Keratinocyte (primary cell): ENCODE measurements at regions not wholly inside any gene's neighbourhood (a gene's known extent, or its start where the extent isn't known, plus 50 kb on each side); places are given as distances from the start of the nearest gene placed in this dataset.

ENCODE experiments used
- DNase-seq: peaks from one replicate; pipeline ENCODE4 v3.0.0-alpha.2; 2011; ENCODE audit warnings: low read depth, missing footprints, low spot score
- FAIRE-seq: peaks from 2 replicates; lab custom pipeline; 2011; peaks lifted over from hg19 to GRCh38; lab: Jason Lieb, UNC
- H2AFZ ChIP-seq: 2 replicates; pipeline ENCODE4 v1.6.0; 2012; ENCODE audit warnings: low read length, control low read depth, inconsistent platforms; ENCODE audit not compliant: control insufficient read depth
- H3K27ac ChIP-seq: 2 replicates; pipeline ENCODE4 v1.5.1; 2011; ENCODE audit warnings: low read length; ENCODE audit not compliant: control insufficient read depth, insufficient read depth
- H3K27me3 ChIP-seq: 3 replicates; pipeline ENCODE4 v1.6.0; 2011; ENCODE audit warnings: low read length; ENCODE audit not compliant: control insufficient read depth, insufficient read depth; ENCODE audit errors: extremely low read depth
- H3K36me3 ChIP-seq, 2 experiments: 2 replicates in 1 of 2; 3 replicates in 1 of 2; pipeline ENCODE4 v1.5.1; 2011; ENCODE audit warnings: low read length in 2 of 2, mild to moderate bottlenecking in 1 of 2; ENCODE audit not compliant: control insufficient read depth in 2 of 2, insufficient read depth in 2 of 2; ENCODE audit errors: extremely low read depth in 1 of 2
- H3K4me1 ChIP-seq: 3 replicates; pipeline ENCODE4 v1.5.1; 2011; ENCODE audit warnings: low read length; ENCODE audit not compliant: control insufficient read depth, insufficient read depth; ENCODE audit errors: extremely low read depth
- H3K4me2 ChIP-seq: 3 replicates; pipeline ENCODE4 v1.6.0; 2011; ENCODE audit warnings: low read depth, low read length; ENCODE audit not compliant: control insufficient read depth, insufficient read depth; ENCODE audit errors: extremely low read depth
- H3K4me3 ChIP-seq, 3 experiments: fragments of 200-600 bp in 1 of 3; sonication (generic) in 1 of 3; 2 replicates in 2 of 3; 3 replicates in 1 of 3; pipeline ENCODE4 v1.5.1; 2011 to 2016; ENCODE audit warnings: low read length in 3 of 3, mild to moderate bottlenecking in 3 of 3, control low read depth in 2 of 3, inconsistent platforms in 1 of 3, low read depth in 1 of 3, mixed read lengths in 1 of 3, mixed run types in 1 of 3, moderate library complexity in 1 of 3; ENCODE audit not compliant: control insufficient read depth in 2 of 3, insufficient read depth in 2 of 3; ENCODE audit errors: extremely low read depth in 1 of 3
- H3K79me2 ChIP-seq: 2 replicates; pipeline ENCODE4 v1.6.0; 2012; ENCODE audit warnings: low read length; ENCODE audit not compliant: control insufficient read depth, insufficient read depth
- H3K9ac ChIP-seq: 3 replicates; pipeline ENCODE4 v1.6.0; 2011; ENCODE audit warnings: low read length; ENCODE audit not compliant: control insufficient read depth, insufficient read depth; ENCODE audit errors: extremely low read depth
- H3K9me1 ChIP-seq: 3 replicates; pipeline ENCODE4 v1.6.0; 2011; ENCODE audit warnings: low read length; ENCODE audit not compliant: control insufficient read depth, insufficient read depth; ENCODE audit errors: extremely low read depth
- H3K9me3 ChIP-seq: 2 replicates; pipeline ENCODE4 v1.5.1; 2012; ENCODE audit warnings: low read depth, low read length; ENCODE audit not compliant: control insufficient read depth
- H4K20me1 ChIP-seq: 3 replicates; pipeline ENCODE4 v1.6.0; 2011; ENCODE audit warnings: low read length; ENCODE audit not compliant: control insufficient read depth, insufficient read depth; ENCODE audit errors: extremely low read depth
- EZH2 ChIP-seq: IDR thresholded peaks from one replicate; pipeline ENCODE4 v1.6.1; 2012; ENCODE audit warnings: inconsistent platforms, mild to moderate bottlenecking, low read length, moderate library complexity
- dilution Hi-C: fragments of 300-500 bp; cut with MboI; formaldehyde crosslinking; loops from one replicate; pipeline ENCODE4 v1.7.0; 2020; ENCODE audit warnings: low sequenced_read_pairs; ENCODE audit not compliant: extremely low pct_ligation_motif_present
- TF ChIP-seq, protein P1 (sequence below), 3 experiments: IDR thresholded peaks in 1 of 3; conservative IDR thresholded peaks in 1 of 3; optimal IDR thresholded peaks in 1 of 3; 2 replicates in 2 of 3; 3 replicates in 1 of 3; pipeline versions ENCODE3 to v1.5.1; 2011; ENCODE audit warnings: low read length in 3 of 3, mild to moderate bottlenecking in 3 of 3, moderate library complexity in 2 of 3, control low read depth in 1 of 3, inconsistent platforms in 1 of 3; ENCODE audit not compliant: insufficient read depth in 2 of 3; ENCODE audit errors: extremely low read depth in 1 of 3

DNA sequence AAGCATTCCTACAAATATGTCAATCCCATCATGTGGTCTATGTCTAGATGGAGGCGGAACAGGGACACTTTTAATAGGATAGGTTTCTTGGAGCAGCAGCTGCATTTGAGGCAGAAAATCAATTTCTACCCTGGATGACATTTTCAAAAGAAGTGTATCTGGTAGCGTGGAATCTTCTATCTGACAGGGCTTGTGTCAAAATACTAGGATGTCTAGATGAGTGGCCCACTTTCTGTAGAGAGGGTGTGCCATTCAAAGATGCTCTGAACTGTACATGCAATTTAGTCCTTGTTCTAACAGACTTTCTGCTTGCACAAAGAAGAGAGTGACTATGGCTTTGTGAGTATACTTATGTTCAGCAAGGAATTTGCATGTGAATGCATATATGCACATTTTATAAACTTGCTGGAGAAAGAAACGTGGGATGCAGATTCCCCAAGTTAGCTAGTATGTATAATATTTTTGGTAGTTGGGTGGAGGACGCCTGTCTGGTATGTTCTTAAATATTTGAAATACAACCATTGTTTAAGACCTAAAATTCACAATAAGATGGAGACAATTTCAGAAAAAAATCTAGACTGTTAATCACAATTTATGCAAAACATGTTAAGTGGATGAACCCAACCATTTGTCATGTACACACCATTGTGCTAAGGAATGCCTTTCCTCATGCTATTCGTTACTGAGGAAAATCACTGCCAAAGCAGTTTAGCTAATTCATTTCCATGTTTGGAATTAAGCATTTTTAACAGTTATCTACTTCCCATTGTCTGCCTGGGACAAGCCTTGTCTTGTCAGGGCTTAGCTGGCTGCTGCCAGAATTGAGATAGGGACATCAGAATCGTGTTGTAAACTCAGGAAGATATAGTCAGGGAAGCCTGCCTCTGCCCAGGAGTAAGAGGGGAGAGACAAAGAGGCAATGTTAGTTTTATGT is 129.1 kb upstream of the MEF2C start:
- Histone ChIP-seq H3K9ac (no peak overlapping the region), H3K9me3 (no peaks in the 10 kb centered on the region), H3K79me2 (no peaks in the 10 kb centered on the region), H2AFZ (peak overlapping the region; percentile 51), H3K9me1 (no peaks in the 10 kb centered on the region), H3K4me2 (peak overlapping the region; percentile 45), H3K4me3 (no peak overlapping the region), H3K27me3 (no peaks in the 10 kb centered on the region), H3K36me3 (no peaks in the 10 kb centered on the region), H3K4me1 (peaks cover 5% of the 10 kb centered on the region), H3K27ac (no peak overlapping the region), H4K20me1 (no peaks in the 10 kb centered on the region)
- DNase-seq, result no peak
- dilution Hi-C loops, result no loop called here
- no peak for TF ChIP-seq EZH2
- TF ChIP-seq, protein P1, sequence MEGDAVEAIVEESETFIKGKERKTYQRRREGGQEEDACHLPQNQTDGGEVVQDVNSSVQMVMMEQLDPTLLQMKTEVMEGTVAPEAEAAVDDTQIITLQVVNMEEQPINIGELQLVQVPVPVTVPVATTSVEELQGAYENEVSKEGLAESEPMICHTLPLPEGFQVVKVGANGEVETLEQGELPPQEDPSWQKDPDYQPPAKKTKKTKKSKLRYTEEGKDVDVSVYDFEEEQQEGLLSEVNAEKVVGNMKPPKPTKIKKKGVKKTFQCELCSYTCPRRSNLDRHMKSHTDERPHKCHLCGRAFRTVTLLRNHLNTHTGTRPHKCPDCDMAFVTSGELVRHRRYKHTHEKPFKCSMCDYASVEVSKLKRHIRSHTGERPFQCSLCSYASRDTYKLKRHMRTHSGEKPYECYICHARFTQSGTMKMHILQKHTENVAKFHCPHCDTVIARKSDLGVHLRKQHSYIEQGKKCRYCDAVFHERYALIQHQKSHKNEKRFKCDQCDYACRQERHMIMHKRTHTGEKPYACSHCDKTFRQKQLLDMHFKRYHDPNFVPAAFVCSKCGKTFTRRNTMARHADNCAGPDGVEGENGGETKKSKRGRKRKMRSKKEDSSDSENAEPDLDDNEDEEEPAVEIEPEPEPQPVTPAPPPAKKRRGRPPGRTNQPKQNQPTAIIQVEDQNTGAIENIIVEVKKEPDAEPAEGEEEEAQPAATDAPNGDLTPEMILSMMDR (optimal IDR thresholded peaks at IDR 0.05 in 1 of 3, IDR thresholded peaks at IDR 0.05 in 1 of 3, conservative IDR thresholded peaks at IDR 0.05 in 1 of 3; ENCODE audit: extremely low read depth in 1 of 3, insufficient read depth in 2 of 3, low read length in 3 of 3), result no peak
- peak; percentile 9 for FAIRE-seq

DNA sequence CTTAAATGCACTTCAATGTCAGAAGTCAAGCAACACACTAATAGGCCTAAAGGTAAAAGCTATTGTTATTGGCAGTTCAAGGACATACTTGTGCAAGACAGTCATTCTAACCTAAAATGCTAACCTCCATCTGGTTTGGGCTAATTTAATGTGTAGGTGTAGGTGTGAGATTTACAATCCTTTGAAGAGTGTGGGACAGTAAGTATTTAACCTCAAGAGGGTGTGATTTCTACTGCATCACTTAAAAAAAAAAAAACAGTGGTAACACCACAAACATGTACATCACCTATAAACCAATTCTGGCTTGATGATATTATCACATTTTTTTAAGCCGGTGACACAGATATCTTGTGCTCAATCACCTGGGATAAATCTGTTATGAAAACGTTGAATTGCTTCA is 127.5 kb upstream of the MEF2C start:
- peaks cover 5% of the 10 kb centered on the region for H3K4me1 ChIP-seq
- H4K20me1 ChIP-seq, result no peaks in the 10 kb centered on the region
- TF ChIP-seq, protein P1 (optimal IDR thresholded peaks at IDR 0.05 in 1 of 3, IDR thresholded peaks at IDR 0.05 in 1 of 3, conservative IDR thresholded peaks at IDR 0.05 in 1 of 3; ENCODE audit: extremely low read depth in 1 of 3, insufficient read depth in 2 of 3, low read length in 3 of 3), result no peak
- TF ChIP-seq EZH2, result no peak
- H3K9me3 ChIP-seq, result no peaks in the 10 kb centered on the region
- no peaks in the 10 kb centered on the region for H3K79me2 ChIP-seq
- dilution Hi-C loops, result no loop called here
- H3K4me2 ChIP-seq, result no peak overlapping the region
- H3K4me3 ChIP-seq, result no peak overlapping the region
- H3K9ac ChIP-seq, result no peak overlapping the region
- no peaks in the 10 kb centered on the region for H3K36me3 ChIP-seq
- FAIRE-seq (no peak), DNase-seq (no peak)
- no peak overlapping the region for H3K27ac ChIP-seq
- H3K27me3 ChIP-seq, result no peaks in the 10 kb centered on the region
- H3K9me1 ChIP-seq, result no peaks in the 10 kb centered on the region
- no peak overlapping the region for H2AFZ ChIP-seq
